ENCODE measurements at regions not wholly inside any gene's neighbourhood (a gene's known extent, or its start where the extent isn't known, plus 50 kb on each side); places are given as distances from the start of the nearest gene placed in this dataset.

- TF ChIP-seq CTCF (conservative IDR thresholded peaks at IDR 0.05 in 1 of 2, IDR thresholded peaks at IDR 0.05 in 1 of 2; ENCODE audit: low read depth in 1 of 2, low read length in 2 of 2) (no peak), EZH2 (IDR thresholded peaks at IDR 0.05; ENCODE audit: low read length, missing control alignments) (no peak)
- H3K79me2 ChIP-seq (ENCODE audit: control insufficient read depth, insufficient read depth, low read length), result no peaks in the 10 kb centered on the region
Measured at GRCh38 chrX:155682834-155683233, 70.1 kb upstream of the TMLHE start.

GRCh38 chrX:155679715-155680114 is 67.0 kb upstream of the TMLHE start:
- no peak for TF ChIP-seq CTCF (conservative IDR thresholded peaks at IDR 0.05 in 1 of 2, IDR thresholded peaks at IDR 0.05 in 1 of 2; ENCODE audit: low read depth in 1 of 2, low read length in 2 of 2)
- no peak for TF ChIP-seq EZH2 (IDR thresholded peaks at IDR 0.05; ENCODE audit: low read length, missing control alignments)
- DNase-seq (ENCODE audit: low read depth in 2 of 2), result no peak
- Histone ChIP-seq H3K9ac (ENCODE audit: insufficient read depth, low read length) (no peak overlapping the region), H2AFZ (ENCODE audit: low read length) (no peak overlapping the region), H3K79me2 (ENCODE audit: control insufficient read depth, insufficient read depth, low read length) (no peaks in the 10 kb centered on the region), H3K4me3 (replicated peaks in 1 of 4; ENCODE audit: control extremely low read depth in 1 of 4, insufficient read depth in 1 of 4, low read depth in 3 of 4, low read length in 4 of 4) (no peak overlapping the region), H3K27me3 (ENCODE audit: control insufficient read depth, insufficient read depth, low read length) (no peaks in the 10 kb centered on the region), H3K27ac (ENCODE audit: insufficient read depth, low read length) (no peak overlapping the region), H3K9me3 (ENCODE audit: control insufficient read depth, insufficient read depth, low read depth, low read length) (no peaks in the 10 kb centered on the region), H4K20me1 (ENCODE audit: control insufficient read depth, extremely low read depth, insufficient read depth, low read length) (no peaks in the 10 kb centered on the region), H3K4me2 (ENCODE audit: extremely low read depth, insufficient read depth, low read length) (no peak overlapping the region), H3K4me1 (ENCODE audit: control insufficient read depth, extremely low read depth, insufficient read depth, low read length) (no peaks in the 10 kb centered on the region), H3K36me3 (ENCODE audit: control insufficient read depth, insufficient read depth, low read length) (no peaks in the 10 kb centered on the region)

More at GRCh38 chrX:155682834-155683233, 70.1 kb upstream of the TMLHE start:
- no peak overlapping the region for H3K4me2 ChIP-seq (ENCODE audit: extremely low read depth, insufficient read depth, low read length)
- H3K27ac ChIP-seq (ENCODE audit: insufficient read depth, low read length), result no peak overlapping the region
- H4K20me1 ChIP-seq (ENCODE audit: control insufficient read depth, extremely low read depth, insufficient read depth, low read length), result no peaks in the 10 kb centered on the region
- no peak overlapping the region for H3K9ac ChIP-seq (ENCODE audit: insufficient read depth, low read length)
- no peak overlapping the region for H2AFZ ChIP-seq (ENCODE audit: low read length)
- no peaks in the 10 kb centered on the region for H3K36me3 ChIP-seq (ENCODE audit: control insufficient read depth, insufficient read depth, low read length)
- H3K4me3 ChIP-seq (replicated peaks in 1 of 4; ENCODE audit: control extremely low read depth in 1 of 4, insufficient read depth in 1 of 4, low read depth in 3 of 4, low read length in 4 of 4), result no peak overlapping the region
- no peaks in the 10 kb centered on the region for H3K9me3 ChIP-seq (ENCODE audit: control insufficient read depth, insufficient read depth, low read depth, low read length)
- no peaks in the 10 kb centered on the region for H3K4me1 ChIP-seq (ENCODE audit: control insufficient read depth, extremely low read depth, insufficient read depth, low read length)
- H3K27me3 ChIP-seq (ENCODE audit: control insufficient read depth, insufficient read depth, low read length), result no peaks in the 10 kb centered on the region
- DNase-seq (ENCODE audit: low read depth in 2 of 2), result no peak

GRCh38 chrX:155673338-155673737 is 60.6 kb upstream of the TMLHE start:
- Histone ChIP-seq H3K79me2 (ENCODE audit: control insufficient read depth, insufficient read depth, low read length) (no peaks in the 10 kb centered on the region), H3K27me3 (ENCODE audit: control insufficient read depth, insufficient read depth, low read length) (no peaks in the 10 kb centered on the region)

More at GRCh38 chrX:155673338-155673737, 60.6 kb upstream of the TMLHE start:
- Histone ChIP-seq H3K36me3 (ENCODE audit: control insufficient read depth, insufficient read depth, low read length) (no peaks in the 10 kb centered on the region), H3K4me3 (replicated peaks in 1 of 4; ENCODE audit: control extremely low read depth in 1 of 4, insufficient read depth in 1 of 4, low read depth in 3 of 4, low read length in 4 of 4) (no peak overlapping the region), H3K4me1 (ENCODE audit: control insufficient read depth, extremely low read depth, insufficient read depth, low read length) (no peaks in the 10 kb centered on the region), H3K27ac (ENCODE audit: insufficient read depth, low read length) (no peak overlapping the region), H2AFZ (ENCODE audit: low read length) (no peak overlapping the region), H3K4me2 (ENCODE audit: extremely low read depth, insufficient read depth, low read length) (no peak overlapping the region), H3K9ac (ENCODE audit: insufficient read depth, low read length) (no peak overlapping the region), H4K20me1 (ENCODE audit: control insufficient read depth, extremely low read depth, insufficient read depth, low read length) (no peaks in the 10 kb centered on the region), H3K9me3 (ENCODE audit: control insufficient read depth, insufficient read depth, low read depth, low read length) (no peaks in the 10 kb centered on the region)
- TF ChIP-seq CTCF (conservative IDR thresholded peaks at IDR 0.05 in 1 of 2, IDR thresholded peaks at IDR 0.05 in 1 of 2; ENCODE audit: low read depth in 1 of 2, low read length in 2 of 2), result no peak
- no peak for TF ChIP-seq EZH2 (IDR thresholded peaks at IDR 0.05; ENCODE audit: low read length, missing control alignments)
- DNase-seq (ENCODE audit: low read depth in 2 of 2), result no peak

Measured in fibroblast of lung (primary cell).